ENCODE measurements at regions not wholly inside any gene's neighbourhood (a gene's known extent, or its start where the extent isn't known, plus 50 kb on each side); places are given as distances from the start of the nearest gene placed in this dataset.

GRCh38 chr20:59458645-59459044, 145.7 kb upstream of the PHACTR3 start:
- Histone ChIP-seq H3K9ac (ENCODE audit: insufficient read depth in 1 of 2, low read depth in 2 of 2, low read length in 2 of 2) (no peak overlapping the region), H3K27ac (ENCODE audit: extremely low read depth, low read depth, low read length) (no peak overlapping the region), H3K36me3 (ENCODE audit: control insufficient read depth, insufficient read depth, low read length) (no peaks in the 10 kb centered on the region), H3K4me3 (no peak overlapping the region), H3K4me1 (replicated peaks in 1 of 2; ENCODE audit: control insufficient read depth in 2 of 2, insufficient read depth in 2 of 2, low read length in 2 of 2) (no peaks in the 10 kb centered on the region), H3K9me1 (ENCODE audit: control insufficient read depth, insufficient read depth, low read length) (no peaks in the 10 kb centered on the region), H3K79me2 (ENCODE audit: control insufficient read depth, insufficient read depth, low read length) (no peaks in the 10 kb centered on the region), H4K20me1 (replicated peaks; ENCODE audit: control insufficient read depth, insufficient read depth, low read length) (no peaks in the 10 kb centered on the region; the same call in 1 of the 2 replicates), H3K9me3 (replicated peaks; ENCODE audit: control insufficient read depth, insufficient read depth, low read depth, low read length) (no peaks in the 10 kb centered on the region), H3K27me3 (ENCODE audit: control insufficient read depth in 2 of 2, insufficient read depth in 2 of 2, low read length in 2 of 2) (peaks cover 0 to 23% of the 10 kb centered on the region in 2 experiments; a peak in 2 of 5 replicates), H3K4me2 (ENCODE audit: insufficient read depth, low read length) (no peak overlapping the region), H2AFZ (ENCODE audit: low read depth, low read length) (no peak overlapping the region)
- BruUV-seq (replicated peaks): no TSS peak
- ATAC-seq (no peak), DNase-seq (ENCODE audit: extremely low read depth in 1 of 4, low spot score in 3 of 4) (peak in 1 of 4 experiments; percentile 15), FAIRE-seq (no peak)
- no peak for TF ChIP-seq NFATC3 (IDR thresholded peaks at IDR 0.05)
- peak; percentile 60; the same call in 1 of the 2 replicates for TF ChIP-seq RAD51 (IDR thresholded peaks at IDR 0.05; ENCODE audit: borderline replicate concordance, low read depth)
- peak; percentile 58; the same call in 1 of the 2 replicates for TF ChIP-seq USF2 (CRISPR knock-in tag; IDR thresholded peaks at IDR 0.05)
- TF ChIP-seq USF1 (CRISPR knock-in tag; IDR thresholded peaks at IDR 0.05): peak; percentile 16; the same call in 1 of the 2 replicates
- intact Hi-C loops (cut with micrococcal nuclease) (no loop called here), in situ Hi-C loops (cut with MboI) (no loop called here)
- POLR2A ChIA-PET: interaction anchor here (0.5 to 0.6 kb wide), 2 partner anchors 73 to 1957 kb away, joined by 3 to 4 read pairs; no protein-coding TSS in a partner anchor
- 0% methylated on average over 2 of the region's 2 CpGs for WGBS (ENCODE audit: insufficient coverage, low coverage, missing lambda C conversion rate)
- CTCF ChIA-PET (ENCODE audit: low intra/inter-chr PET ratio): no interaction called here

GRCh38 chr20:59459586-59459985, 144.8 kb upstream of the PHACTR3 start:
- intact Hi-C loops (cut with micrococcal nuclease): no loop called here
- DNase-seq (ENCODE audit: extremely low read depth in 1 of 4, low spot score in 3 of 4) (no peak), FAIRE-seq (no peak), ATAC-seq (no peak)
- in situ Hi-C loops (cut with MboI): no loop called here
- Histone ChIP-seq H3K9me1 (ENCODE audit: control insufficient read depth, insufficient read depth, low read length) (no peaks in the 10 kb centered on the region), H3K9ac (ENCODE audit: insufficient read depth in 1 of 2, low read depth in 2 of 2, low read length in 2 of 2) (no peak overlapping the region), H3K9me3 (replicated peaks; ENCODE audit: control insufficient read depth, insufficient read depth, low read depth, low read length) (no peaks in the 10 kb centered on the region), H4K20me1 (replicated peaks; ENCODE audit: control insufficient read depth, insufficient read depth, low read length) (no peaks in the 10 kb centered on the region), H3K27ac (ENCODE audit: extremely low read depth, low read depth, low read length) (no peak overlapping the region), H3K4me1 (replicated peaks in 1 of 2; ENCODE audit: control insufficient read depth in 2 of 2, insufficient read depth in 2 of 2, low read length in 2 of 2) (no peaks in the 10 kb centered on the region), H3K27me3 (ENCODE audit: control insufficient read depth in 2 of 2, insufficient read depth in 2 of 2, low read length in 2 of 2) (peaks cover 0 to 23% of the 10 kb centered on the region in 2 experiments; a peak in 2 of 5 replicates), H2AFZ (ENCODE audit: low read depth, low read length) (no peak overlapping the region), H3K36me3 (ENCODE audit: control insufficient read depth, insufficient read depth, low read length) (no peaks in the 10 kb centered on the region), H3K79me2 (ENCODE audit: control insufficient read depth, insufficient read depth, low read length) (no peaks in the 10 kb centered on the region), H3K4me2 (ENCODE audit: insufficient read depth, low read length) (no peak overlapping the region), H3K4me3 (no peak overlapping the region)
- BruUV-seq (replicated peaks): no TSS peak
- POLR2A ChIA-PET: no interaction called here
- WGBS (ENCODE audit: insufficient coverage, low coverage, missing lambda C conversion rate): 0% methylated on average over 6 of the region's 6 CpGs
- CTCF ChIA-PET (ENCODE audit: low intra/inter-chr PET ratio): no interaction called here
- TF ChIP-seq THRB (CRISPR knock-in tag; conservative IDR thresholded peaks at IDR 0.05): no peak
- TF ChIP-seq ZNF589 (CRISPR knock-in tag; IDR thresholded peaks at IDR 0.05; ENCODE audit: low read depth): no peak
- no peak for TF ChIP-seq ZKSCAN8 (CRISPR knock-in tag; IDR thresholded peaks at IDR 0.05)
- no peak for TF ChIP-seq SLC30A9 (CRISPR knock-in tag; IDR thresholded peaks at IDR 0.05)
- TF ChIP-seq ZNF76 (CRISPR knock-in tag; IDR thresholded peaks at IDR 0.05; ENCODE audit: borderline replicate concordance): no peak
- no peak for TF ChIP-seq ESRRA (IDR thresholded peaks at IDR 0.05; ENCODE audit: borderline replicate concordance, low read depth)
- TF ChIP-seq GABPB2 (CRISPR knock-in tag; conservative IDR thresholded peaks at IDR 0.05): no peak
- TF ChIP-seq POLR2AphosphoS2 (IDR thresholded peaks at IDR 0.05; ENCODE audit: low read length): no peak
- no peak for TF ChIP-seq ARID3B (CRISPR knock-in tag; IDR thresholded peaks at IDR 0.05; ENCODE audit: borderline replicate concordance)

Measured in K562 (cell line).